ENCODE measurements at regions not wholly inside any gene's neighbourhood (a gene's known extent, or its start where the extent isn't known, plus 50 kb on each side); places are given as distances from the start of the nearest gene placed in this dataset.

- TF ChIP-seq EP300 (IDR thresholded peaks at IDR 0.05) (no peak), POLR2A (IDR thresholded peaks at IDR 0.05) (no peak)
- TF ChIP-seq, protein P1, sequence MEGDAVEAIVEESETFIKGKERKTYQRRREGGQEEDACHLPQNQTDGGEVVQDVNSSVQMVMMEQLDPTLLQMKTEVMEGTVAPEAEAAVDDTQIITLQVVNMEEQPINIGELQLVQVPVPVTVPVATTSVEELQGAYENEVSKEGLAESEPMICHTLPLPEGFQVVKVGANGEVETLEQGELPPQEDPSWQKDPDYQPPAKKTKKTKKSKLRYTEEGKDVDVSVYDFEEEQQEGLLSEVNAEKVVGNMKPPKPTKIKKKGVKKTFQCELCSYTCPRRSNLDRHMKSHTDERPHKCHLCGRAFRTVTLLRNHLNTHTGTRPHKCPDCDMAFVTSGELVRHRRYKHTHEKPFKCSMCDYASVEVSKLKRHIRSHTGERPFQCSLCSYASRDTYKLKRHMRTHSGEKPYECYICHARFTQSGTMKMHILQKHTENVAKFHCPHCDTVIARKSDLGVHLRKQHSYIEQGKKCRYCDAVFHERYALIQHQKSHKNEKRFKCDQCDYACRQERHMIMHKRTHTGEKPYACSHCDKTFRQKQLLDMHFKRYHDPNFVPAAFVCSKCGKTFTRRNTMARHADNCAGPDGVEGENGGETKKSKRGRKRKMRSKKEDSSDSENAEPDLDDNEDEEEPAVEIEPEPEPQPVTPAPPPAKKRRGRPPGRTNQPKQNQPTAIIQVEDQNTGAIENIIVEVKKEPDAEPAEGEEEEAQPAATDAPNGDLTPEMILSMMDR (IDR thresholded peaks at IDR 0.05) = no peak
These were observed 390.0 kb upstream of the CNTN5 start for GRCh38 chr11:98630736-98631135.

Measured in sigmoid colon (tissue), 4 donors.